Superior temporal gyrus (tissue), 1 donor: ENCODE measurements at regions not wholly inside any gene's neighbourhood (a gene's known extent, or its start where the extent isn't known, plus 50 kb on each side); places are given as distances from the start of the nearest gene placed in this dataset.

ENCODE experiments used
- DNase-seq: peaks from one replicate; pipeline ENCODE4 v3.0.0-alpha.2; 2016; ENCODE audit errors: extremely low spot score

GRCh38 chr15:98384328-98385029, 263.9 kb upstream of the IGF1R start:
- no peak for DNase-seq

DNA sequence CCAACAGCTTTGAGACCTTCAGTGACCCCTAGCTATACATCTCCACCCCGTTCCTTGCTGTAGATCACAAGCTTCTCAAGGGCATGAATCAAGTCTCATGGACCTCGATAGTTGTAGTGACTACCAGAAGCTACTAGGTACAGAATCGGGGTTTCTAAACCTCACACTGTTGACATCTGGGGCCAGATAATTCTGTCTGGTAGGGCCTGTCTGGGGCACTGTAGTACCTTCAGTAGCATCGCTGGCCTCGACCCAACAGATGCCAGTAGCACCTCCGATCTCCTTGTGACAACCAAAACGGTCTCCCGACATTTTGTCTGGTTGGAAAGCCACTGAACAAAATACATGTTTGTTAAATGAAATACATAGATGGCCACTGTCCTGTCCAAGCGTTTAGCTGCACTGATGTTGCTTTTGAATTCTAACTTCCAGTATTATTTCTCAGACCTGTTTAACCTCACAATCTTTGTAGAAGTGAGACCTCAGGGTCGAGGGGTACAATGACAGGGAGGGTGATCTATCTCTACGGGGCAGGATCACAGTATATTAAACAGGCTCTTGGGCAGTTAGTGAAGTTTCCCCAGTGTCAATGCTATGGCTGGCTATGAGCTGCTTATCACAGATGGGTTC, 262.5 kb upstream of the IGF1R start:
- no peak for DNase-seq

DNA sequence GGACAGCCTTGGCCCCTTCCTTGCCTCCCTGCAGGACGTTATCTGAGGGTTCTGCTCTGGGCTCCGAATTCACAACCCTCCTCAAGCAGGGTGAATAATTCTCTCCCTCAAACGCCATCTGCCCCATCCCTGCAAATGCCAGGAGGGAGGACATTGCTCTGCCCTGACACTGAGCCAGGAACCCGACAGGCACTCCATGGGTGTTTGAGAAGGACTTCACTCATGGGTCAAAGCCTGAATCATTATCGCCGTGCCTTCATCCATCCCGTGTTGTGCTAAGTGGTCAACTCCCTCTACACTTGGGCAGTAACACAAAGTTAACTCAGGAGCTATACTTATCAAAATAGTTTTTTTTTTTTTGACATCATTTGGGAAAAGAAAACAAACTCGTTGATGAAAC, 261.8 kb upstream of the IGF1R start:
- DNase-seq, result no peak

- no peak for DNase-seq
Measured at GRCh38 chr15:98387866-98388265, 260.5 kb upstream of the IGF1R start.

GRCh38 chr15:98390946-98391530, 257.3 kb upstream of the IGF1R start:
- no peak for DNase-seq

DNA sequence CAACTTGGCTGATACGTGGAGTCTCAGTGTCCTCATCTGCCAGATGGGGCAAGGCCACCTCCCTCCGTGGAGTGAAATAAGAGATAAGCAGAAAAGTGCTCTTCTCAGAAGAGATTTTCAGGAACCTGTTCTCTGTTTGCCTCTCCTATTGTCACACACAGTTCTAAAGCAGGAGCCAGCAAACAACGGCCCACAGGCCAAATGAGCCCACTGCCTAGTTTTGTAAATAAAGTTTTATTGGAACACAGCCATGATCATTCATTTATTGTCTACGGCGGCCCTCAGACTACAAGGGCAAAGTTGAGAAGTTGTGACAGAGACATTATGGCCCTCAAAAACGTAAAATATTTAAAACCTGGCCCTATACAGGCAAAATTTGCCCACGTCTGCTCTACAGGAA, 256.8 kb upstream of the IGF1R start:
- no peak for DNase-seq

DNA sequence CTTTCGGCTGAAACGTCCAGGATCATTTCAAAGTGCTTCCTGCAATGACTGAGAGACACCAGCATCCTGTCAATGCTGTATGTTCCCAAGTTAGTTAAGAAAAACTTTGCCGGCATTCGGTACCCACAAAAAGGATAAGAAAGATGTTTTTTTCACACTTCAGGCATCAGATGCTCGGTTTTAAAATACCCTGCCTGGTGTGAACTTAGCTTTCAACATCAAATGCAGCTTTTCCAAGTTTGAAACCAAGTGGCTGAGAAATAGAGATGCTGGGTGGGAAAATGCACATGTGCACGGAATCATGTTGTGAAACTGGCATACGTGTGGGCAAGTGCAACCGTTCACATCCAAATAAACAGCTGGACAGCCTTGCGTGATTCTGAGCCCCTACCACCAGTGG, 254.9 kb upstream of the IGF1R start:
- no peak for DNase-seq

DNA sequence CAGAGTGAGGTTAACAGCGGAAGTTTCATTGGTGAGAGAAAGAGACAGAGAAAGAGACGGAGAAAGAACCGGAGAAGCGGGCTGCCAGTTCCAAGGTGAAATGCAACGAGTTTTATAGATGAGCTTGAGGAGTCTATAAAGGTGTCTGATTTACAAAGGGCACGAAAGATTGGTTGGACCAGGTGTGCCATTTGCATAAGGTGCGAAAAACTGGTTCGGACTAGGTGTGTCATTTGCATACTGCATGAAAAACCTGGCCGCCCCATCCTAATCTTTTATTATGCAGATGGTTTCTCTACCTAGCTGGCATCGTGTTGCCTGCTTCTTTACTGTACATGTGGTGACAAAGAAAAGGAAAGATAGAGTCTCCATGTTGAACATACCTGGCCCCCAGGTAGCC, 253.8 kb upstream of the IGF1R start:
- DNase-seq, result no peak

GRCh38 chr15:98395974-98396610, 252.2 kb upstream of the IGF1R start:
- no peak for DNase-seq

DNA sequence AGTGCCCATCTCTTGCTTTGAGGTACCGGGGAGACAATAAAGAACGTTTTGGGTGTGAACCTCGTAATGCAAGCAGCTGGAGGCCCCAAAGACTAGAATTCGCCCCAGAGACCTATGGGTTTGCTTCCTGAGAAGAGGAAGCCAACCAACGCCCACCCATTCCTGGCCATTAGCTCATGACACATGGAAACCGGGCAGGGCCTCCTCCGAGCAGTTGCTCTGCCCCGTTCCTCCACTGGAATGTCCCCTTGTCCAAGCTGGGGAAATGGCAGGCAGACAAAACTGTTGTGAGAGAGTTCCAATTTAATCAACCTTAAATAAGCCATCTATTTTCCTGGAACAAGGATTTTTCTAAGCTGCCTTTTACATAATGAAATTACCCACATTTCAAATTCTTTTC, 250.9 kb upstream of the IGF1R start:
- no peak for DNase-seq

GRCh38 chr15:98398056-98398455, 250.3 kb upstream of the IGF1R start:
- DNase-seq, result no peak

- no peak for DNase-seq
Measured at GRCh38 chr15:98398886-98399285, 249.5 kb upstream of the IGF1R start.

DNA sequence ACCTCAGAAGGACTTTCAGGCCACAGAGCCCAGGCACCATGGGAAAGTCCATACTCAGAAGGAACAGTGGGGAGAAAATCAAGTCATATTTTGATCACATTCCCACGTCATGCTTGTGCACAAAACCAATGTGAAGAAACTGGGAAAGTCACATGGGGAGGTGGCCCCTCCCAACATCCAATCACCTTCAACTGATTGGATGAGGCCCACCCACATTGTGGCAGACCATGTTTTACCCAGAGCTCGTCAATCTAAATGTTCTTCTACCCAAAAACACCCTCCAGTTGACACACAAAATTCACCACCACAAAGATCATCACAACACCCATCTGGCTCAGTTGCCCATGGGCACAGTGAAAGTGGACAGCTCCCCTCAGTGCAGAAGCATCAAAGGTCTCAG, 248.2 kb upstream of the IGF1R start:
- no peak for DNase-seq

GRCh38 chr15:98401029-98401428, 247.3 kb upstream of the IGF1R start:
- no peak for DNase-seq

DNA sequence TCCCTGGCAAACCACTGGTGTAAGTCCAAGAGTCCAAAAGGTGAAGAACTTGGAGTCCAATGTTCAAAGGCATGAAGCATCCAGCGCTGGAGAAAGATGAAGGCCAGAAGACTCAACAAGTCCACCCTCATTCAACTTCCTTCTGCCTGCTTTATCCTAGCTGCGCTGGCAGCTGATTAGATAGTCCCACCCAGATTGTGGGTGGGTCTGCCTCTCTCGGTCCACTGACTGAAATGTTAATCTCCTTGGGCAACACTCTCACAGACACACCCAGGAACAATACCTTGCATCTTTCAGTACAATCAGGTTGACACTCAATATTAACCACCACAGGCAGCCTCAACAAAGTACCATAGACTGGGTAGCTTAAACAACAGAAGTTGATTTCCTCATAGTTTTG, 245.9 kb upstream of the IGF1R start:
- DNase-seq, result no peak

DNA sequence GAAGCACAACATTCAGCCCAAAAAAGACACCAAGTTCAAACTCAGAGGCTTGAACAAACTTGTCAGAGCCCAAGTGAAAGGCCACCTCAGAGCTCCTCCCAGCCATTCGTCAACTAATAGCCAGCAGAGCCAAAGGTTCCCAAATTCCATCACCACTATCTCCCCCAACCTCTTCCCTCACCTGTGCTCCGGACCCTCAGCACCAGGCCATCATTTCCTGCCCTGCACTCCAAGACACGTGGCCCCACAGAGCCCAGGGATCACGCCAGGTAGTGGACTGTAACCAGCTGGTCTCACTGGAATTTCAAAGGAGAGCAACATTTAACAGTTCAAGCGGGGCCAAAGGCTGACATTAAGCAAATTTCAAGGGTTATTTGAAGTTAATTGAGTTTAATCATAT, 245.2 kb upstream of the IGF1R start:
- no peak for DNase-seq

- DNase-seq, result no peak
Measured at GRCh38 chr15:98403569-98403968, 244.8 kb upstream of the IGF1R start.

GRCh38 chr15:98405013-98405412, 243.3 kb upstream of the IGF1R start:
- DNase-seq, result no peak

DNA sequence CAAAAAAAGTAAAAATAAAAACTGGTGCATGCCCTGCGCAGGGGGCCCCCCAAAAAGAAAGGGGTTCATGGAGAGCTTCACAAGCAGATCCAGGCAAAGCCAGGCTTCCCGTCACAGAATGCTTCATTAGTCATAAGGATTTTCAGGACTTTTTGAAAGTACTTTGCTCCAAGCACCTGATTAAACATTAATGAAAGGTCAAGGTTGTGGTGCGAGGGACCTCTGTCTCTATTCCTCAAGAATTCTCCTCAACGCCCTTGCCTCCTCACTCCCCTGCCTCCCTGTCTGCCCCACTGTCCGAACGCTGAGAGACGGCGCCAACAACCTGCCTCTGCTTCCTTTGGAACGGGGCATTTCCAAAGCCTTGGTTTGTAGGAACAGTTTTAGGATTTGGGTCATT, 240.1 kb upstream of the IGF1R start:
- DNase-seq, result no peak

DNA sequence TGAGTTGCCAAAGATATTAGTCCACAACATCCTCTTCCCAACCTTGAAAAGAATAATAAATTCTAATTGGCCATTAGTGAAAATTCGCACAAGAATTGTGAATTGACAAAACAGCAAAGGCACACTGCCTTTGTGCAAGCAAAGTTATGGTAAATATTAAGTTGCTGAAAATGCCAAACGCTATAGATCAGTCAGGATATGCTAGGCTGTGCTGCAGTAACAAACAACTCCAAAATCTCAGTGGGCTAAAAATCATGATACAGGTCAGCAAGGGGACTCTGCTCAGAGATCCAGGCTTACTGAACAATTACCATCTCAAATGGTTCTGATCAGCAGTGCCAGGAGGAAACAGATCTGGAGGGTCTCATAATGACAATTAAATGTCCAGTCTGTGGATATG, 238.0 kb upstream of the IGF1R start:
- no peak for DNase-seq

DNA sequence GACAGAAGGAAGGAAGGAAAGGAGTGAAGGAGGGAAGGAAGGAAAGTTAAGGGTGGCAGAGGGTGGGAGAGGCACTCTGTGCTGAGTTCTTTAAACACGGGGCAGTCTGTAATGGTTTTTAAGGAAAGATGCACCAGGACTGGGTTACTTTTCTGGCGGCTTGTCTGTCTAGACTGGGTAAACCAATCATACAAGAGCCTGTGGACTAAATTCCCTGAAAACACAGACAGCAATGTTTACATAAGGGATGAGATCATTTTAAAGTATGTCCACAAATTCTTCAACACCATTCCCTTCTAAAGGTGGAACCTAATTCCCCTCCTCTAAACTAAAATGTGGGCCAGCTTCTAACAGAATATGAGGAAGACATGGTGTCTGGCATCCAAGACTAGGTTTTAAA, 235.5 kb upstream of the IGF1R start:
- DNase-seq, result no peak

- no peak for DNase-seq
Measured at GRCh38 chr15:98413933-98414546, 234.3 kb upstream of the IGF1R start.
